Erythroblast (primary cell): ENCODE measurements at regions not wholly inside any gene's neighbourhood (a gene's known extent, or its start where the extent isn't known, plus 50 kb on each side); places are given as distances from the start of the nearest gene placed in this dataset.

Source experiments
- GATA1 ChIP-seq: IDR thresholded peaks from 2 replicates; pipeline ENCODE4 v1.6.1; 2011; ENCODE audit warnings: low read depth, mild to moderate bottlenecking, control low read depth, low read length, moderate library complexity
- POLR2A ChIP-seq: IDR thresholded peaks from 2 replicates; pipeline ENCODE4 v1.6.1; 2011; ENCODE audit warnings: mild to moderate bottlenecking, low read length

- TF ChIP-seq GATA1 (no peak), POLR2A (no peak)
These were observed 68.8 kb upstream of the SERTAD2 start for GRCh38 chr2:64722291-64723044.
